Kidney (tissue), 13 donors: ENCODE measurements at regions not wholly inside any gene's neighbourhood (a gene's known extent, or its start where the extent isn't known, plus 50 kb on each side); places are given as distances from the start of the nearest gene placed in this dataset.
"Not testable (repeated sequence)": the region's sequence is repeated elsewhere in the genome, so short reads cannot be mapped to it uniquely, and the experiment has no call there.

Source experiments
- DNase-seq, 5 donors: peaks; one replicate each; pipeline ENCODE4 v3.0.0-alpha.2; 2013 to 2020
- FAIRE-seq: peaks from 2 replicates; lab custom pipeline; 2012; peaks lifted over from hg19 to GRCh38; lab: Jason Lieb, UNC
- H3K27ac ChIP-seq, 2 donors: one replicate each; pipeline ENCODE4 v1.7.0; 2013; ENCODE audit warnings: low read depth in 2 of 2, low read length in 2 of 2, inconsistent platforms in 1 of 2
- H3K27me3 ChIP-seq: one replicate; pipeline ENCODE4 v1.7.1; 2013; ENCODE audit warnings: low read length, inconsistent platforms; ENCODE audit not compliant: control insufficient read depth, insufficient read depth
- H3K36me3 ChIP-seq, 3 donors: one replicate each; pipeline versions ENCODE4 v1.7.0 to v1.7.1; 2013; ENCODE audit warnings: low read length in 3 of 3, control low read depth in 1 of 3, inconsistent platforms in 1 of 3; ENCODE audit not compliant: insufficient read depth in 3 of 3, control insufficient read depth in 2 of 3
- H3K4me1 ChIP-seq, 3 donors: one replicate each; pipeline versions ENCODE4 v1.7.0 to v1.7.1; 2013; ENCODE audit warnings: low read length in 3 of 3, inconsistent platforms in 1 of 3, low read depth in 1 of 3; ENCODE audit not compliant: control insufficient read depth in 2 of 3, insufficient read depth in 2 of 3
- H3K4me3 ChIP-seq, 3 donors: one replicate each; pipeline versions ENCODE4 v1.7.0 to v1.8.1; 2013; ENCODE audit warnings: low read length in 3 of 3, control low read depth in 1 of 3, inconsistent platforms in 1 of 3
- H3K9ac ChIP-seq, 3 donors: one replicate each; pipeline versions ENCODE4 v1.7.0 to v1.7.1; 2013; ENCODE audit warnings: low read length in 3 of 3, control low read depth in 1 of 3, inconsistent platforms in 1 of 3
- H3K9me3 ChIP-seq, 3 donors: one replicate each; pipeline versions ENCODE4 v1.7.0 to v1.7.1; 2013; ENCODE audit warnings: low read length in 3 of 3, control low read depth in 1 of 3, inconsistent platforms in 1 of 3; ENCODE audit not compliant: control insufficient read depth in 2 of 3, insufficient read depth in 1 of 3
- intact Hi-C: fragments of 100-400 bp; cut with DNase I; formaldehyde crosslinking; loops from one replicate; pipeline ENCODE4 v1.11.1; 2022
- TF ChIP-seq, protein P1 (sequence below): IDR thresholded peaks from 3 replicates; pipeline ENCODE4 v1.5.1; 2012; ENCODE audit warnings: mild to moderate bottlenecking, moderate library complexity, borderline replicate concordance; ENCODE audit not compliant: insufficient read depth; ENCODE audit errors: extremely low read depth
- donor health status: control.
- donor health status: control.
- donor health status: control.
- donor health status: control.
- donor health status: control.
- donor health status: DM: yes; HTN: yes; CAD: no.
- donor health status: Normal renal cell carcinoma (clear cell type).

DNA sequence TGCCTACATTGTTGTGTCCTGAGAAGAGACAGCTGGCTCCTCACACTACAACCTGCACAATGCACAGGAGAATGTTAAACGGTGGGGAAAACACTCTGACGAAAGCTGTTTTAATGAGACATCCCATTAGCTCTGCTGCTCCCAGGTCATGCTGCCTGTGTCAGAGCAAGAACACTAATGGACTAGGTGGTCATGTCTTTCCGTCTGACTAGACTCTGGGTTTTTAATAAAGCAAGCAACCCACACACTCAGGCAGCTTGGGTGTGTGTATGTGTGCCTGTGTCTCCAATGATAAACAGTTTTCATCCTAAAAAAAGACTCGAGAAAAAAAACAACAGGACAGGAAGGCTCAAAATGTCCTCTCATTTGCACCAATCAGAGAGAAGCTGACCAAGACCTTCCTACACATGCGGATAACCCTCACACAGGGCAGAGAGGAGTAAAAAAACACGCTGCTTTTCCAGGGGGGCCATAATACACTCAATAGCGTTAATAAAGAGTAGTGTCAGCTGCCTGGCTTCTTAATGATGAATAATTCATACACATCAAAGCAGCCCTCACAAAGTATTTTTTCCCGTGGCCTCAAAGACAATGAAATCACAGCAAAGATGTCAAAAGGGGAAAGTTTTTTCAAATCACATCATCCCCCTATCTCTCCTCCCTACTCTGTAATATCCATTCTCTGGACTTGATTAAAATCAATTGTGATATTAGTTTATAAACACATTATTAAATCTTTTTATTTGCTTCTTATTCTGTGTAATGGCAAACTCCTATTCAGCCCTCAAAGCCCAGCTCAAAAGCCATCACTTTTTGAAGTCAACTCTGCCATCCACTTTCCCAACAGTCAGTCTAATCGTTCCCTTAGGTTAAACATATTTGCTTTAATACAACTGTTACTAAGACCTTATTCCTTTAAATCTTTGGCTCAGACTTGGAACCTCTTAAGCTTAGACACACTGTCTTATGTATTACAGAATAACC lies 244.2 kb upstream of the CDH11 start:
- no peak overlapping the region for H3K9ac ChIP-seq
- DNase-seq, result no peak
- no peak overlapping the region for H3K27ac ChIP-seq
- intact Hi-C loops, result no loop called here
- no peaks in the 10 kb centered on the region for H3K9me3 ChIP-seq
- TF ChIP-seq, protein P1, sequence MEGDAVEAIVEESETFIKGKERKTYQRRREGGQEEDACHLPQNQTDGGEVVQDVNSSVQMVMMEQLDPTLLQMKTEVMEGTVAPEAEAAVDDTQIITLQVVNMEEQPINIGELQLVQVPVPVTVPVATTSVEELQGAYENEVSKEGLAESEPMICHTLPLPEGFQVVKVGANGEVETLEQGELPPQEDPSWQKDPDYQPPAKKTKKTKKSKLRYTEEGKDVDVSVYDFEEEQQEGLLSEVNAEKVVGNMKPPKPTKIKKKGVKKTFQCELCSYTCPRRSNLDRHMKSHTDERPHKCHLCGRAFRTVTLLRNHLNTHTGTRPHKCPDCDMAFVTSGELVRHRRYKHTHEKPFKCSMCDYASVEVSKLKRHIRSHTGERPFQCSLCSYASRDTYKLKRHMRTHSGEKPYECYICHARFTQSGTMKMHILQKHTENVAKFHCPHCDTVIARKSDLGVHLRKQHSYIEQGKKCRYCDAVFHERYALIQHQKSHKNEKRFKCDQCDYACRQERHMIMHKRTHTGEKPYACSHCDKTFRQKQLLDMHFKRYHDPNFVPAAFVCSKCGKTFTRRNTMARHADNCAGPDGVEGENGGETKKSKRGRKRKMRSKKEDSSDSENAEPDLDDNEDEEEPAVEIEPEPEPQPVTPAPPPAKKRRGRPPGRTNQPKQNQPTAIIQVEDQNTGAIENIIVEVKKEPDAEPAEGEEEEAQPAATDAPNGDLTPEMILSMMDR, result no peak
- FAIRE-seq, result no peak
- no peaks in the 10 kb centered on the region for H3K27me3 ChIP-seq
- no peak overlapping the region for H3K4me3 ChIP-seq
- H3K36me3 ChIP-seq, result no peaks in the 10 kb centered on the region
- H3K4me1 ChIP-seq, result no peaks in the 10 kb centered on the region

DNA sequence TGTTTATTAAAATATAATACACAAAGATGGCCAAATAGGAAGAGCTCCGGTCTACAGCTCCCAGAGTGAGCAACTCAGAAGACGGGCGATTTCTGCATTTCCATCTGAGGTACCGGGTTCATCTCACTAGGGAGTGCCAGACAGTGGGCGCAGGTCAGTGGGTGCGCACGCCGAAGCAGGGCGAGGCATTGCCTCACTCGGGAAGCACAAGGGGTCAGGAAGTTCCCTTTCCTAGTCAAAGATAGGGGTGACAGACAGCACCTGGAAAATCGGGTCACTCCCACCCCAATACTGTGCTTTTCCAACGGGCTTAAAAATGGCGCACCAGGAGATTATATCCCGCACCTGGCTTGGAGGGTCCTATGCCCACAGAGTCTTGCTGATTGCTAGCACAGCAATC lies 234.9 kb upstream of the CDH11 start:
- intact Hi-C loops, H3K9me3 ChIP-seq, H3K9ac ChIP-seq, H3K36me3 ChIP-seq, H3K4me1 ChIP-seq, H3K27me3 ChIP-seq, DNase-seq, FAIRE-seq, H3K4me3 ChIP-seq, H3K27ac ChIP-seq: not testable (repeated sequence)

DNA sequence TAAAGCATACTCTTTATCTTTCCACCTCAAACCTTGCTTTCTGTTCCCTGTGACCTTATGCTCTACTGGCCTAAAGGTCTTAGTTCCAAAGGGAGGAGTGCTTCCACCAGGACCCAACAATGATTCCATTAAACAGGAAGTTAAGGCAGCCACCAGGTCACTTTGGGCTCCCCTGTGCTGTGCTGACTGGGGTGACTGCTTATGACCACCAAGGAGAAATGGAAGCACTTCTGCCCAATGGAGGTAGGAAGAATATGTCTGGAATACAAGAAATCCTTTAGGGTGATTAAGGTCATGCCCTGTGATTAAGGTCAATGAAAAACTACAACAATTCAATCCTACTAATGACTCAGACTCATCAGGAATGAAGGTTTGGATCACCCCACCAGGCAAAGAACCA lies 233.8 kb upstream of the CDH11 start:
- TF ChIP-seq, protein P1, result no peak
- FAIRE-seq (no peak), DNase-seq (no peak)
- H3K27ac ChIP-seq, result no peak overlapping the region
- intact Hi-C loops, result no loop called here
- no peak overlapping the region for H3K4me3 ChIP-seq
- no peak overlapping the region for H3K9ac ChIP-seq
- H3K4me1 ChIP-seq, result no peaks in the 10 kb centered on the region
- no peaks in the 10 kb centered on the region for H3K27me3 ChIP-seq
- H3K36me3 ChIP-seq, result no peaks in the 10 kb centered on the region
- no peaks in the 10 kb centered on the region for H3K9me3 ChIP-seq

DNA sequence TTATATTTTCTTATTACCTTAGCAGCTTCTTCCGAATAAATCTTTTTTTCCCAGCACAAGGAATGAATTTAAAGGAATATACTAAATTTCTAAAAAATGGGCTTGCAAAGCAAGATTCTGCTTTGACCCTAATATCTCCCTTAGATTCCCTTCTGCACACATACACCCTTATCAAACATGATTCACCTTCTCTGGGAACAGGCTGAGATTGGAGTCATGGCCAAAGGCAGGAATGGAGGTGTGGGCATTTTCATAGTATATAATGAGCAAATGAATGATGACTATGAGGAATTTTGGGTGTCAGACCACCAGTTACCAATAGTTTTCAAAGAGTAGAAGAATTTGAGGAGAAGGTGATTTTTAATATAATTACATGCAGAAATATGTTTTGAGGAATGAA lies 231.3 kb upstream of the CDH11 start:
- no peaks in the 10 kb centered on the region for H3K36me3 ChIP-seq
- TF ChIP-seq, protein P1, result no peak
- no peaks in the 10 kb centered on the region for H3K9me3 ChIP-seq
- no peak overlapping the region for H3K4me3 ChIP-seq
- no peaks in the 10 kb centered on the region for H3K4me1 ChIP-seq
- H3K27me3 ChIP-seq, result no peaks in the 10 kb centered on the region
- H3K9ac ChIP-seq, result no peak overlapping the region
- no peak overlapping the region for H3K27ac ChIP-seq
- DNase-seq (no peak), FAIRE-seq (no peak)
- intact Hi-C loops, result no loop called here
